ENCODE measurements at regions not wholly inside any gene's neighbourhood (a gene's known extent, or its start where the extent isn't known, plus 50 kb on each side); places are given as distances from the start of the nearest gene placed in this dataset.
"Not testable (repeated sequence)": the region's sequence is repeated elsewhere in the genome, so short reads cannot be mapped to it uniquely, and the experiment has no call there.

GRCh38 chr5:118146824-118147223 lies 841.5 kb downstream of the DTWD2 start:
- DNase-seq = no peak

- no peak for DNase-seq
Observed at GRCh38 chr5:118144540-118144939, 843.8 kb downstream of the DTWD2 start.

GRCh38 chr5:118139361-118139760 lies 849.0 kb downstream of the DTWD2 start:
- no peak for DNase-seq

GRCh38 chr5:118126159-118126558 lies 862.2 kb downstream of the DTWD2 start:
- DNase-seq = no peak

GRCh38 chr5:118125687-118126086 lies 862.7 kb downstream of the DTWD2 start:
- no peak for DNase-seq

GRCh38 chr5:118121258-118121657 lies 867.1 kb downstream of the DTWD2 start:
- no peak for DNase-seq

GRCh38 chr5:118115791-118116190 lies 872.6 kb downstream of the DTWD2 start:
- DNase-seq = no peak

- DNase-seq = no peak
Observed at GRCh38 chr5:118111956-118112355, 876.4 kb downstream of the DTWD2 start.

GRCh38 chr5:118107246-118107645 lies 881.1 kb downstream of the DTWD2 start:
- not testable (repeated sequence) for DNase-seq

GRCh38 chr5:118098716-118099115 lies 889.6 kb downstream of the DTWD2 start:
- no peak for DNase-seq

- no peak for DNase-seq
Observed at GRCh38 chr5:118095115-118095514, 893.2 kb downstream of the DTWD2 start.

GRCh38 chr5:118088448-118088847 lies 899.9 kb downstream of the DTWD2 start:
- DNase-seq = no peak

GRCh38 chr5:118076490-118076889 lies 911.9 kb downstream of the DTWD2 start:
- no peak for DNase-seq

- DNase-seq = no peak
Observed at GRCh38 chr5:118070041-118070440, 918.3 kb downstream of the DTWD2 start.

- no peak for DNase-seq
Observed at GRCh38 chr5:118069452-118069851, 918.9 kb downstream of the DTWD2 start.

GRCh38 chr5:118068886-118069285 lies 919.5 kb downstream of the DTWD2 start:
- DNase-seq = no peak

- DNase-seq = not testable (repeated sequence)
Observed at GRCh38 chr5:118063836-118064235, 924.5 kb downstream of the DTWD2 start.

GRCh38 chr5:118060833-118061232 lies 927.5 kb downstream of the DTWD2 start:
- DNase-seq = no peak

- DNase-seq = no peak
Observed at GRCh38 chr5:118052503-118052902, 935.8 kb downstream of the DTWD2 start.

GRCh38 chr5:118044169-118044568 lies 944.2 kb downstream of the DTWD2 start:
- DNase-seq = no peak

GRCh38 chr5:118043531-118043930 lies 944.8 kb downstream of the DTWD2 start:
- no peak for DNase-seq

- no peak for DNase-seq
Observed at GRCh38 chr5:118042076-118042475, 946.3 kb downstream of the DTWD2 start.

- DNase-seq = no peak
Observed at GRCh38 chr5:118040496-118040895, 947.9 kb downstream of the DTWD2 start.

GRCh38 chr5:118033686-118034338 lies 954.5 kb downstream of the DTWD2 start:
- DNase-seq = no peak

GRCh38 chr5:118029807-118030206 lies 958.5 kb downstream of the DTWD2 start:
- DNase-seq = no peak
